ENCODE measurements at regions not wholly inside any gene's neighbourhood (a gene's known extent, or its start where the extent isn't known, plus 50 kb on each side); places are given as distances from the start of the nearest gene placed in this dataset.

- POLR2A ChIA-PET, result no interaction called here
- no peak overlapping the region for H3K4me3 ChIP-seq (ENCODE audit: low read depth, low read length)
- TF ChIP-seq CTCF (IDR thresholded peaks at IDR 0.05; ENCODE audit: insufficient read depth, low read length, missing control alignments), result no peak
- DNase-seq (ENCODE audit: low read depth, low spot score), result no peak
- CTCF ChIA-PET, result no interaction called here
Measured at GRCh38 chr14:44782775-44783238, 178.9 kb downstream of the KLHL28 start.

GRCh38 chr14:44780989-44781388 is 180.8 kb downstream of the KLHL28 start:
- no peak overlapping the region for H3K4me3 ChIP-seq (ENCODE audit: low read depth, low read length)
- ChIA-PET POLR2A (no interaction called here), CTCF (no interaction called here)
- DNase-seq (ENCODE audit: low read depth, low spot score), result no peak
- TF ChIP-seq CTCF (IDR thresholded peaks at IDR 0.05; ENCODE audit: insufficient read depth, low read length, missing control alignments), result no peak

GRCh38 chr14:44778604-44779003 is 183.1 kb downstream of the KLHL28 start:
- CTCF ChIA-PET, result no interaction called here
- no peak for TF ChIP-seq CTCF (IDR thresholded peaks at IDR 0.05; ENCODE audit: insufficient read depth, low read length, missing control alignments)

GRCh38 chr14:44777584-44777983 is 184.2 kb downstream of the KLHL28 start:
- TF ChIP-seq CTCF (IDR thresholded peaks at IDR 0.05; ENCODE audit: insufficient read depth, low read length, missing control alignments), result no peak
- CTCF ChIA-PET, result no interaction called here
- POLR2A ChIA-PET, result no interaction called here
- no peak overlapping the region for H3K4me3 ChIP-seq (ENCODE audit: low read depth, low read length)
- no peak for DNase-seq (ENCODE audit: low read depth, low spot score)

More at GRCh38 chr14:44778604-44779003, 183.1 kb downstream of the KLHL28 start:
- POLR2A ChIA-PET, result no interaction called here
- DNase-seq (ENCODE audit: low read depth, low spot score), result no peak
- H3K4me3 ChIP-seq (ENCODE audit: low read depth, low read length), result no peak overlapping the region

- POLR2A ChIA-PET, result no interaction called here
- DNase-seq (ENCODE audit: low read depth, low spot score), result no peak
- TF ChIP-seq CTCF (IDR thresholded peaks at IDR 0.05; ENCODE audit: insufficient read depth, low read length, missing control alignments), result no peak
- no peak overlapping the region for H3K4me3 ChIP-seq (ENCODE audit: low read depth, low read length)
- CTCF ChIA-PET, result no interaction called here
Measured at GRCh38 chr14:44775248-44775647, 186.5 kb downstream of the KLHL28 start.

GRCh38 chr14:44774396-44774795 is 187.4 kb downstream of the KLHL28 start:
- no peak for TF ChIP-seq CTCF (IDR thresholded peaks at IDR 0.05; ENCODE audit: insufficient read depth, low read length, missing control alignments)
- no peak overlapping the region for H3K4me3 ChIP-seq (ENCODE audit: low read depth, low read length)
- DNase-seq (ENCODE audit: low read depth, low spot score), result no peak
- ChIA-PET CTCF (no interaction called here), POLR2A (no interaction called here)
